Kidney glomerular epithelial cell (primary cell): ENCODE measurements at regions not wholly inside any gene's neighbourhood (a gene's known extent, or its start where the extent isn't known, plus 50 kb on each side); places are given as distances from the start of the nearest gene placed in this dataset.

Source experiments
- DNase-seq: peaks from one replicate; lab custom pipeline; 2025; lab: John Stamatoyannopoulos, UW

- DNase-seq = no peak
Observed at GRCh38 chr6:40844246-40844645, 194.8 kb downstream of the UNC5CL start.

- DNase-seq = no peak
Observed at GRCh38 chr6:40841721-40842120, 197.3 kb downstream of the UNC5CL start.

GRCh38 chr6:40832691-40833090 lies 206.3 kb downstream of the UNC5CL start:
- DNase-seq = no peak

GRCh38 chr6:40831381-40831780 lies 207.6 kb downstream of the UNC5CL start:
- DNase-seq = no peak

- no peak for DNase-seq
Observed at GRCh38 chr6:40825102-40825501, 213.9 kb downstream of the UNC5CL start.

- peak; percentile 49 for DNase-seq
Observed at GRCh38 chr6:40823917-40824891, 214.8 kb downstream of the UNC5CL start.

GRCh38 chr6:40822619-40823018 lies 216.4 kb downstream of the UNC5CL start:
- no peak for DNase-seq

- DNase-seq = no peak
Observed at GRCh38 chr6:40819182-40819834, 219.7 kb downstream of the UNC5CL start.

- DNase-seq = no peak
Observed at GRCh38 chr6:40817369-40817768, 221.7 kb downstream of the UNC5CL start.

GRCh38 chr6:40816601-40817000 lies 222.4 kb downstream of the UNC5CL start:
- no peak for DNase-seq

GRCh38 chr6:40815731-40816130 lies 223.3 kb downstream of the UNC5CL start:
- no peak for DNase-seq

GRCh38 chr6:40810171-40810570 lies 223.0 kb upstream of the LRFN2 start:
- DNase-seq = no peak

GRCh38 chr6:40809627-40810026 lies 222.5 kb upstream of the LRFN2 start:
- DNase-seq = no peak

- peak; percentile 69 for DNase-seq
Observed at GRCh38 chr6:40807484-40807883, 220.3 kb upstream of the LRFN2 start.

- no peak for DNase-seq
Observed at GRCh38 chr6:40806256-40806864, 219.2 kb upstream of the LRFN2 start.

- DNase-seq = no peak
Observed at GRCh38 chr6:40805336-40805735, 218.2 kb upstream of the LRFN2 start.

- DNase-seq = no peak
Observed at GRCh38 chr6:40804905-40805304, 217.7 kb upstream of the LRFN2 start.

GRCh38 chr6:40803897-40804702 lies 216.9 kb upstream of the LRFN2 start:
- DNase-seq = no peak

- DNase-seq = no peak
Observed at GRCh38 chr6:40802481-40802880, 215.3 kb upstream of the LRFN2 start.

- no peak for DNase-seq
Observed at GRCh38 chr6:40799296-40800140, 212.4 kb upstream of the LRFN2 start.
